ENCODE measurements at regions not wholly inside any gene's neighbourhood (a gene's known extent, or its start where the extent isn't known, plus 50 kb on each side); places are given as distances from the start of the nearest gene placed in this dataset.

DNA sequence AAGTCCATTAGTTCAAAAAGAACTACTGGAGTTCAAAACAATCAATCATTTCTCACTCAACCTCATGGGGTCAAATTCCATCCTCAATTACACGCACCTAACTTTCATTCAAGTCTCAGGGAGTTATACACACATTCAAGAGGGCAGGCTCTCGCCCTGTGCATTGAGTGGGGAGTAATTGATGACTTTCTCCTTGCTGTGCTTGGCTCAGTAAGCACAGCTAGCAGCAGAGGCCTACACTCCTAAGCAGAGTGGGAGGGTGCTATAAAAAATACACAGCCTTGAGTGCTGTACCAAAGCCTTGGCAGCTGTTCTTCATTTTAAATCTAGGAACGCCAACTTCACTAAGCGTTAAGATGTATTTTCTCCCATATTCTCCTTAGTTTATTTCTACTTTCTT, 958.3 kb upstream of the ADGRL3 start:
- TF ChIP-seq CTCF (conservative IDR thresholded peaks at IDR 0.05; ENCODE audit: low read length) (no peak), EZH2phosphoT487 (IDR thresholded peaks at IDR 0.05; ENCODE audit: borderline replicate concordance) (no peak)
